HepG2 (cell line): ENCODE measurements at regions not wholly inside any gene's neighbourhood (a gene's known extent, or its start where the extent isn't known, plus 50 kb on each side); places are given as distances from the start of the nearest gene placed in this dataset.

Experiments used
- CTCF ChIP-seq: sonication (generic); formaldehyde crosslinking; IDR thresholded peaks from 2 replicates; pipeline ENCODE4 v1.5.0; 2020; ENCODE audit warnings: mild to moderate bottlenecking, missing genetic modification reagents, moderate library complexity
- DNMT1 ChIP-seq: sonication (generic); formaldehyde crosslinking; IDR thresholded peaks from 2 replicates; pipeline ENCODE4 v1.5.1; 2020; ENCODE audit warnings: mild to moderate bottlenecking, missing genetic modification reagents
- KDM5B ChIP-seq: sonication (generic); formaldehyde crosslinking; IDR thresholded peaks from 2 replicates; pipeline ENCODE4 v1.4.0; 2020; ENCODE audit warnings: missing genetic modification reagents, mild to moderate bottlenecking, borderline replicate concordance
- KLF9 ChIP-seq: IDR thresholded peaks from 2 replicates; pipeline ENCODE4 v1.6.1; 2016; ENCODE audit warnings: low read depth
- NFATC3 ChIP-seq: sonication (generic); formaldehyde crosslinking; IDR thresholded peaks from 2 replicates; pipeline ENCODE4 v1.5.1; 2020; ENCODE audit warnings: mild to moderate bottlenecking, missing genetic modification reagents
- PHF21A ChIP-seq: sonication (generic); formaldehyde crosslinking; IDR thresholded peaks from 2 replicates; pipeline ENCODE4 v1.5.0; 2020; ENCODE audit warnings: mild to moderate bottlenecking, missing genetic modification reagents
- SETDB1 ChIP-seq: sonication (generic); formaldehyde crosslinking; IDR thresholded peaks from 2 replicates; pipeline ENCODE4 v1.5.1; 2020; ENCODE audit warnings: missing genetic modification reagents, mild to moderate bottlenecking, borderline replicate concordance
- SIN3A ChIP-seq: IDR thresholded peaks from 2 replicates; pipeline ENCODE4 v1.6.1; 2011; ENCODE audit warnings: low read depth, mild to moderate bottlenecking, control low read depth, low read length, borderline replicate concordance
- SP4 ChIP-seq: sonication (generic); formaldehyde crosslinking; IDR thresholded peaks from 2 replicates; pipeline ENCODE4 v1.8.1; 2023; ENCODE audit warnings: mild to moderate bottlenecking, missing genetic modification reagents
- ZNF281 ChIP-seq: sonication (generic); formaldehyde crosslinking; IDR thresholded peaks from 2 replicates; pipeline ENCODE4 v1.4.0; 2020; ENCODE audit warnings: missing genetic modification reagents, borderline replicate concordance
- ZNF317 ChIP-seq: sonication (generic); formaldehyde crosslinking; IDR thresholded peaks from 2 replicates; pipeline ENCODE4 v1.5.0; 2020; ENCODE audit warnings: mild to moderate bottlenecking, missing genetic modification reagents
- ZNF609 ChIP-seq: sonication (generic); formaldehyde crosslinking; IDR thresholded peaks from 2 replicates; pipeline ENCODE4 v1.4.0; 2020; ENCODE audit warnings: mild to moderate bottlenecking, missing genetic modification reagents, borderline replicate concordance
- ZNF792 ChIP-seq: IDR thresholded peaks from 2 replicates; pipeline ENCODE4 v1.6.1; 2016

GRCh38 chr13:110089815-110090214 is 217.1 kb downstream of the COL4A1 start:
- TF ChIP-seq ZNF609 (CRISPR knock-in tag) (no peak), PHF21A (CRISPR knock-in tag) (no peak), ZNF317 (no peak), CTCF (CRISPR knock-in tag) (no peak), SIN3A (no peak), DNMT1 (CRISPR knock-in tag) (no peak), SP4 (CRISPR knock-in tag) (no peak), KLF9 (CRISPR knock-in tag) (no peak), KDM5B (CRISPR knock-in tag) (no peak), SETDB1 (CRISPR knock-in tag) (no peak), ZNF792 (CRISPR knock-in tag) (no peak), ZNF281 (CRISPR knock-in tag) (no peak), NFATC3 (CRISPR knock-in tag) (no peak)
